Spleen (tissue), 7 donors: ENCODE measurements at regions not wholly inside any gene's neighbourhood (a gene's known extent, or its start where the extent isn't known, plus 50 kb on each side); places are given as distances from the start of the nearest gene placed in this dataset.

Experiments used
- CTCF ChIP-seq, 11 experiments: fragments of 200-600 bp in 7 of 11; fragments of 450-650 bp in 4 of 11; sonication (generic) in 4 of 11; IDR thresholded peaks in 8 of 11; conservative IDR thresholded peaks in 3 of 11; 1 replicate in 7 of 11; 2 replicates in 4 of 11; pipeline versions ENCODE4 v1.4.0 to v1.8.0; 2016 to 2021; ENCODE audit warnings: antibody characterized with exemption in 11 of 11, inconsistent platforms in 4 of 11, mild to moderate bottlenecking in 1 of 11
- POLR2A ChIP-seq, 3 donors: fragments of 450-650 bp; IDR thresholded peaks; one replicate each; pipeline ENCODE4 v1.5.1; 2017; ENCODE audit warnings: antibody characterized with exemption in 3 of 3, mild to moderate bottlenecking in 1 of 3
- donor health status: DM: no; HTN: no; CAD: no; lungs with moderate emphysema.
- donor health status: DM: no; HTN: no; CAD: no.
- donor health status: DM: no; HTN: no; CAD: no.

- no peak for TF ChIP-seq CTCF (IDR thresholded peaks at IDR 0.05 in 8 of 11, conservative IDR thresholded peaks at IDR 0.05 in 3 of 11)
- no peak for TF ChIP-seq POLR2A (IDR thresholded peaks at IDR 0.05)
These were observed 593.4 kb upstream of the JAG1 start for GRCh38 chr20:11267131-11267761.
